Stimulated activated CD4-positive, alpha-beta T cell treated with anti-CD3 and anti-CD28 coated beads, Interleukin-1b, Interleukin-23, amount 100 ng/mL, for 1 hour (primary cell): ENCODE measurements at regions not wholly inside any gene's neighbourhood (a gene's known extent, or its start where the extent isn't known, plus 50 kb on each side); places are given as distances from the start of the nearest gene placed in this dataset.

Experiments used
- DNase-seq, 2 donors: peaks; one replicate each; pipeline ENCODE4 v3.0.0-alpha.2; 2020; ENCODE audit warnings: low read depth in 2 of 2

DNA sequence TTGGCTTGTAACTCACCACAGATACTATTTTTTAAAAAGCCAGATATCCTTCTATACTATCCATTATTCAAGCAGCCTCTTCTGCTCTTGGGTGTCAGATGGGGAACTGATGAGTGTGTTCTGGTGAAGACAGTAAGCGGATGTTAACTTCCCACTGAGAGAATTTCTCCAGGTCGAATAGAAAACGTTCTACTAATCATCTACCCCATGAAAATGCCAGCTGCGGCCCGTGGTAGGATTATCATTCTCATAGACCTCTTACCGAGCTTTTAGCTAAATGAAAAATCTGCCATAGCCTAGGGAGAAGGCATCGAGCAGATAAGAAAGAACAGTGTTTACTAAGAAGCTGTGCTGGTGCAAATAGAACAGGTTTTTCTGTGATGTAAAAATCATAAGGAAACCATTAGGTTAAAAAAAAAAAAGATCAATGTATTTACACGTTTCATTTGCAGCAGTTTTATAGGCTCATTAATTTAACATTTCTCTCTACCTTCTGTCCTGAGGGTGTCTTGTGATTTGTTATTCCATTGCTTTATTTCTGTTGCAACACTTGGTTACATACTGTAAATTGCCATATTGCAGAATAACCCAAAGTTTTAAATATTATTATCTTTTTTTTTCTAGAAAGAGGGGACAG is 1521.5 kb upstream of the ZEB2 start:
- DNase-seq = no peak

DNA sequence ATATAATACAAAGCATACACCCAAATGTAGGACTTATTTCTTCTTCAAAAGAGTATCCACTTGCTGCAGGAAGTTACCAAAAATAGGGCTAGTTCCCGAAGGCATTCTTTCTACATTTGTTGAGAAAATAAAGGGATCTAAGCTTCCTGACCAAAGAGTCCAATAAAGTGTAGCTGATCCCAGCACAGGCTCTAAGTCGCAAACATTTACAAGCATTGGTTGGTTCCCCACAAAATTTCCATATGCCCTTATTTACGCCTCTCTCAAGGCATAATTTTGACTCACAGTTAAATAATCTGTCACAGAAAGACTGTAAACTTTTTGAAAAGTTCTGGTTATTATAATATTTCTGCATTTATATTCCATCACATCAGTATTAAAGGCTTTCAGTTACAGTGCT is 1520.1 kb upstream of the ZEB2 start:
- DNase-seq = no peak

DNA sequence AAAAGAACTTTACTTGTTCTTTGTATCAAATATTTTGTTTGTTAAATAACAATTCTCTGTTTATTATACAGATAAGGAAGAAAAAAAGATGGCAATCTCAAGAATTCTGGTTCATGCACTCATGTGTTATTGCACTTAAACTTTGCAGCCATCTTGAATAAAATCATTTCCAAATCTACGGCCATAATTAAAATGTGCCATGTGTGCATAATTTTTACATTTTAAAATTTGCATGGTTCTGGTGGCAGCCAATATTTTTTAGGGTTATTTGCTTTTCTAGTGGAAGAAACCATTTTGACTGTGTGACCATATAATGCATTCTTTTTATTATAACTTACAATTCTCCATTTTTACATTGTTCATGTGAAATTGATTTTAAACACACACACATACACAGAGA is 1518.1 kb upstream of the ZEB2 start:
- no peak for DNase-seq

DNA sequence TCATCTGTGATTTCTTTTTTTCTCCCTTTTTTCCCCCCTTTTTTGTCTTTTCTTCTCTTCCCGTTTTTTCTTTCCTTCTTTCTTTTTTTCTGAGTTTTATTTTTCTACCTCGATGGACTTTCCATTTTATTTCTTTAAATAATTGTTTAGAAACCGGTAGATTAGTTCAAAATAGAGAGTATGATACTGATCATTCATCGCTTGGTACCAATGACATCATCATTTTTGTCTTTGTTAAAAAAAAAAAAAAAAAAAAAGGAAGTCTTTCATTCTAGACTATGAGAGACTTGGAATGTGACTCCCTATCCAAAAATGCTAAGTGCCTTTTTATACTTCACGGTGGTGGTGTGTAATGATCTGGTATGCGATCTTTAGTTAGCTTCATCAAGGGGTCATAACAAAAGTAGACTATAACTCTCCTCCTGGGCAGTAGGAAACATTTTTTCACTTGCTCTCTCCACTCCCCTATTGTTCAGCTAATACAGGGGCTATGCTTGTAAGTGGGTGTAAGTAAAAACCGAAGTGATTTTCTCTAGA is 1517.5 kb upstream of the ZEB2 start:
- DNase-seq = no peak

DNA sequence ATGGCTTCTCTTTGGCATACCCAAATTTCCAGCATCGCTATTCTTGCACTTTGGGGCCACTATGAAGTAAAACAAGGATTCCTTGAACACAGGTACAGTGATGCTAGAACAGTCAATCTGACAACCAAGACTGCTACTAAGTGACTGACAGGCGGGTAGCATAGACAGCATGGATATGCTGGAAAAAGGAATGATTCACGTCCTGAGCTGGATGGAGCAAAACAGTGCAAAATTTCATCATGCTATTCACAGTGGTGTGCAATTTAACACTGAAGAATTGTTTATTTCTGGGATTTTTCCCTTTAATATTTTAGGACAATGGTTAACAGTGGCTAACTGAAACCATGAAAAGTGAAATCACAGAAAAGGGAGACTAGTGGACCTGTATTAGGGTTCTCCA is 1511.2 kb upstream of the ZEB2 start:
- DNase-seq = no peak

DNA sequence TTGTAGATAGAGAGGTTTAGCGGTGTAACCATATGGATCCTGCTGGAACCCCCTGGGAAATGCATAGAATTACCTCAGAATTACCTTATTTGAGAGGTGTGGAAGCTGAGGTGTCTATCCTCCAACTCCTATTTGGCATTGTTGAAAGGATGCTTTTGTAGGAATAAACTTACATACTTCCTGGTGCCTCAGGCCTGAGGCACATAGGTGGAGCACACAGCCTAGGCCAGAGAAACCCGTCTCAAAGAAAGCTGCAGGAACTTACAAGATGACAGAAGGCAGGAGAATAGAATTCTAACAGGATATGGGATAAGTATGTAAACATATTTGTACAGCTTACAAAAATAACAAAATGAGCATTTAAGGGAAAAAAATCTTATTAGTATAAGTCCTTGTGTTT is 1507.2 kb upstream of the ZEB2 start:
- DNase-seq = no peak

DNA sequence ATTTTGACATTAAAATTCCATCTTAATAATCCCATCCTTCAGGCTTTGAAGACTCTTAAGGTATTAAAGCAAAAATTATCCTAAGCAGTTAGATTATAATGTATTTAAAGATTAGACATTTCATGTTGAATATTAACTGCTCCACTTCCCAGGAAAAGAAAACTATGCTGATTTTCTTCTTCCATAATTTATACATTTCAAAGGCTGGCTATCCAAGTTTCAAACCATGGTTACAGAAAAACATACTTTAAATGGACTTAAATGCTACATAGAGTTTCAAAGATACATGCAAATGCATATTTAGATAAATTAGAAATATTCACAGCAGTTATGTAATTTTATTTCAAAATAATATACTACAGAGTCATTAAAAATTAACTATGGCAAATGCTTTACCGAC is 1505.6 kb upstream of the ZEB2 start:
- DNase-seq = no peak

DNA sequence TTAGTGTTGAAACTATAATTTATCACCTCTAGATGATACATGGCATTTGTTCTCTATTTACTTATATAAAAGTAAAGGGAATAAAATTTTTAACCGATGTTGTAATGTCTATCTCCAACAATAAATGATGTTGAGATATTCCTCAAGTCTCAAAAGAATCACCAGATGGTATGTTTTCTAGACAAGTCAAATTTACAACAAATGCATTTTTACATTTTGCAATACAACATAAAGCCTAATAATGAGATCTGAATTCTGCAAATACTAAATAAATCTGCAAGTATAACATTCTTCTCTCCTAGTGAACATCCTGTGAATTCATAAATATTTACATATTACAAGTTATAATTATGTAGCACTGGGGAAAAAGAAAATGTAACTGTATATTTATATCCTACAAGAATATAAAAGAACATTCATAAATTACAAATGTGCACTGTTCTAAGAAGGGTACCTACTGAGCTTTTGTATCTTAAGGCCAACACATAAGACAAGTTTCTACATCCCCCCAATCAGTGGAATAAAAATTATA is 1504.4 kb upstream of the ZEB2 start:
- DNase-seq = no peak

DNA sequence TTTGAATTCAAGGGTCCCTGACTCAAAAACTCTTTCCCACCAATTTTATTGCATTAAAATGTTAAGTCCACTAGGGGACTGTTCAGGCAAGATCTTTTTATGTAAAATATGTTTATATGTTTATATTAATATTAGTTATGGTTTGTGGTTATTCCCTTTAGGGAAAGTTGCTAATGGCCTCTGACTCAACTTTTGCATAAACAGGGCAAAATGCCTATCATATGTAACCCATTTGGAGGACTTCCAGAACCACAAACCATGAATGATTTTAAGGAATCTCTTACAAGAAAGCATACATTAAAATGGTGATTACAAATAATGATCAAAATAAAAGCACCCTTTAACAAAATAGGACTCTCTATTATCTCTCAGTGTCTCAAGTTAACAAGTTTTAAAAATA is 1484.5 kb upstream of the ZEB2 start:
- no peak for DNase-seq

DNA sequence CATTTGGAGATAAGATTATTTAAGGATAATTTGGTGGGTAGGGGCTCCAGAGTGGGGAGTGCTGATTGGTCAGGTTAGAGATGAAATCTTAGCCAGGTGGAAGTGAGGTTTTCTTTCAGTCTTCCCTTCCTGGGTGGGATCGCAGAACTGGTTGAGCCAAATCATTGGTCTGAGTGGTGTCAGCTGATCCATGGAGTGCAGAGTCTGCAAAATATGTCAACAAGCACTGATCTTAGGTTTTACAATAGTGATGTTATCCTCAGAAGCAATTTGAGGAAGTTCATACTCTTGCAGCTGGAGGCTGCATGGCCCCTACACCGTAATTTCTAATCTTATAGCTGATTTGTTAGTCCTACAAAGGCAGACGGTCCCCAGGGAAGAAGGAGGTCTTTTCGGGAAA is 1483.4 kb upstream of the ZEB2 start:
- no peak for DNase-seq

DNA sequence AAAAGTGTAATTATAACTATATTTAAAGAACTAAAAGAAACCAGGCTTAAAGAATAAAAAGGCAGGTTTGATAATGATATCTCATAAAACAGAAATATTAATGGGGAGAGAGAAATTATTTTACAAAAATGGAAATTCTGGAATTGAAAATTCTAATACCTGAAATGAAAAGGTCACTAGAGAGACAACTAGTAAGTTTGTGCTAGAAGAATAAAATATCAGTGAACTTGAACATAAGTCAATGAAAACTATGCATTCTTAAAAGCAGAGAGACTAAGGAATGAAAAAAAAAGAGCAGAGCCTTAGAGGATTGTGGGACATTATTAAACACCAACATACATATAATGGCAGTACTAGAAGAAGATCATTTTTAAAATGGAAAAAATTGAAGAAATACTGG is 1475.0 kb upstream of the ZEB2 start:
- no peak for DNase-seq

DNA sequence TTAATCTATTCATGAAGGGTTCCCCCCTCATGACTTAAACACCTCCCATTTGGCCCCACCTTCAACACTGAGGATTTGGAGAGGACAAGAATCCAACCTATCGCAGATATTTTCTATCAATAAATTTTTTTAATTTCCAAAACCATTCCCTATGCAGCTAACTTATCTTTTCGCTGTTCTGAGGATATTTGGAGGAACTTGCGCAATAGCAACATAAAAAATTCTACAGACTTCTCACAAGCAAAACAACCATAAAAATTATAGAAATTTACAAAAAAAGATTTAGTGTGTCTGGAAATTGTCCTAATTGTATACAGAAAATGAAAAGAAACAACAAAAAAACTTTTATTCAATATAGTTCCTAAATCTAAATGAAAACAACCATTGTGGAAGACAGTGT is 1472.7 kb upstream of the ZEB2 start:
- no peak for DNase-seq

DNA sequence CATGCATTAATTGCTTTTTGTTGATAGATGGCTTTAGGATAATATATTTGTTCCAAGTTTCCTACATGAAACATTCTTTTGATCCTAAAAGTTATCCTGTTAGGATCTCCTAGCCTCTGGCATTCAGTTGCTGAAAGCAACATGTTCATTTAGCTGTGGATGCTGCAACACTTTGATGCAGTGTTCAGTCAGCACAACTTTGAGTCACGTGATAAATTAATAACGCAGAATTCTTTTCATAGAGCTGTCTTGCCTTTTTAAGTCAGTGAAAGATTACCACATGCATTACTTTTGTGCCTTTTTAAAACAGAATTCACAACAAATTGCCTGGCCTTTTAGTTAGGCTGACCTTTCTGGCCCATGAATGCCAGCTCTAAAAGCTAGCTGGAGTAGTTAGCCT is 1467.9 kb upstream of the ZEB2 start:
- no peak for DNase-seq

DNA sequence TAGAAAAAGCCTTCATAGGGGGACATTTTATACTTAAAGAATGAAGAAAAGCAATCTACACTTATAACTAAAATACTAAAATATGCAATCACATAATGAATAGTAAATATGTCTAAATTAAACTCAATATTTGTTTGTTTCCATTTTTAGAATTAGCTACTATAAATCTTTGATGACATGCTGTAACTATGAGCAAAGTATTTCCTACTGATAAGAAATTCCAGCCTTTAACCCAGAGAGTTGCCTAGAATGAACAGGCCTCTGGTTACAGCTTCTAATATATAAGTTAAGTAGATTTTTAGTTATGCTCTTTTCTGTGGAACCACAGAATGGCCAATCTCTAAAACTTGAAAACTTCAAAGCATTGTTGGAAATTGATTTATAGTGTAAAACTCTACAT is 1465.6 kb upstream of the ZEB2 start:
- no peak for DNase-seq

DNA sequence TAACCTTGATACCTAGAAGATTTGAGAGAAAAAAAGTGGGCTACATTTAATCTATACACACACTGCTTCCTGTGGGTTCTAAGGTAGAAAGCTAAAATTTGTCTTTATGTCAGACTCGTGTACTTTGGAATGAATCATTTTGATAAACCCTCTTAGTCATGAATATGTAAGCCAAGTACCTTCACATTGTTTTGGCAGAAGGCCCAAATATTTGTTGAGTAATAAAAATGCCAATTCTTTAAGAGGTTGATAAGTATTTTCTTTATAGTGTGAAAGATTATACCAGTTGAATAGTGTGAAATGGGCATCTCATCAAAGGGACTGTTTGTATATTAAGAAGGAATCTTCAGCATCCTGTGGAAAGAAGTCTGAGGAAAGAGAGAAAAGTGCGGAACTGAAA is 1464.7 kb upstream of the ZEB2 start:
- no peak for DNase-seq

DNA sequence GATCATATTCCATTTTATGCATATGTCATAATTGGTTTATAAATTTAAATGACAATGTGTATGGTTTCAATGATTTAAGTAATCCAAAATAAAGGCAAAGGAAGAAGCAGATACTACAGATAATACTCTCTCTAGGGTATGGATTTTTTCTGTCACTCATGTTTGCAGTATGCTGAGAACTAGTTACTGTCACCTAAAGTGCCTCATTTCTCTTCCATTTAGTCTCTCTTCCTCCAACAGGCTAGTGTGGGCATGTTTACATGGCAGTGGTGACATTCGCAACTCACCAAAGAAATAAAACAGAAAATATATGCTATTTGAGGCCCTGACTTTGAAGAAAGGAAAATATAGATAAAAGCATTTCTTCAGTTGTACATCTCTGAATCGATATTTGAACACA is 1460.4 kb upstream of the ZEB2 start:
- DNase-seq = no peak

DNA sequence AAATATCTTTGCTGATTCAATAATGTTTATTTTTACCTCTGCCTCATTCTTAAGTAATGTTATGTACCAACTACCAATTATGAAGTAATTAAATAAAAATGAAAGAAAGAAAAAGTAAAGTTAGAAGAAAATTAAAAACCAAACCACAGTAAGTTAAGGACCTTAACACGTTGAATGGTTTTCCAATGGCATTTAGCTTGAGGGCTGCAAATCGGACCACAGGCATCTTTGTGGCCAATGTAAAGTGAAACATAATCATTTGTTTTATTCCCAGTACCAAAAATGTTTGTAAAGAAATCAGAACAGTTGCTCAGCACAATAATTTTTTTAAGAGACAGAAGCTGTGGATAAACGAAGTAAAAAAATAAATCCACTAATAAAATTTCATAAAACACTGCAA is 1455.5 kb upstream of the ZEB2 start:
- no peak for DNase-seq

DNA sequence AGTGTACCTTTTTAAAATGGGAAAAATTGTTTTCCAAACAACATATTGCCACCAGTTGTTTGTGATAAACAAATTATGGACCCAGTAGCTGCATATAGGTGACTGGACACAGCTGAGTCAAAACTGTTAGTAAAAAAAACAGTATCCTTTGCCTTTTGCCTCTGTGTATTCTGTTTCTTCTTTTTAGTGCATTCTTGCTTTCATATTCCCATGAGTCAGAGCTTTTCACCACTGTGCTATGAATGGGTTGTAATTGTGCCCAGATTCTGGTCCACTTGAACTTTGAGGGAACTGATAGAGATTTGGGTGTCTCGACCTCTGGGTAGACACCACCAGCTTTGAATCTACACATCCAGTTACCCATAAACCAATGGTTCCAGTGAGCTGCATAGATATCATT is 1441.9 kb upstream of the ZEB2 start:
- no peak for DNase-seq

DNA sequence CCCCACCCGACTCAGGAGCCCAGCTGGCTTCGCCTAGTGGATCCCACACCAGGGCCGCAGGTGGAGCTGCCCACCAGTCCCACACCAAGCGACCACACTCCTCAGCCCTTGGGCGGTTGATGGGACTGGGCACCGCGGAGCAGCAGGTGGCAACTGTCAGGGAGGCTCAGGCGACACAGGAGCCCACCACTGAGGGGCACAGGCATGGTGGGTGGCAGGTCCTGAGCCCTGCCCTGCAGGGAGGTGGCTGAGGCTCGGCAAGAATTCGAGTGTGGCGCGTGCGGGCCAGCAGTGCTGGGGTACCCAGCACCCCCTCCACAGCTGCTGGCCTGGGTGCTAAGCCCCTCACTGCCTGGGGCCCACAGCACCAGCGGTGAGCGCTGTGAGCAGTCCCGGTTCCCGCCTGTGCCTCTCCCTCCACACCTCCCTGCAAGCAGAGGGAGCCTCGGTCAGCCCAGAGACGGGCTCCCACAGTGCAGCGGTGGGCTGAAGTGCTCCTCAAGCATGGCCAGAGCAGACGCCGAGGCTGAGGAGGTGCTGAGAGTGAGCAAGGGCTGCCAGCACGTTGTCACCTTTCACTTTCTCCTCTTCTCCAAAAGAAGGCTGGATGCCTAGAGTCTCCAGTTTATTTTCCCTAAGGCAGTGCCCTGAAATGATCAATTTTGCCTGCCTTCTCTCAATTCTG is 1440.7 kb upstream of the ZEB2 start:
- DNase-seq = no peak

DNA sequence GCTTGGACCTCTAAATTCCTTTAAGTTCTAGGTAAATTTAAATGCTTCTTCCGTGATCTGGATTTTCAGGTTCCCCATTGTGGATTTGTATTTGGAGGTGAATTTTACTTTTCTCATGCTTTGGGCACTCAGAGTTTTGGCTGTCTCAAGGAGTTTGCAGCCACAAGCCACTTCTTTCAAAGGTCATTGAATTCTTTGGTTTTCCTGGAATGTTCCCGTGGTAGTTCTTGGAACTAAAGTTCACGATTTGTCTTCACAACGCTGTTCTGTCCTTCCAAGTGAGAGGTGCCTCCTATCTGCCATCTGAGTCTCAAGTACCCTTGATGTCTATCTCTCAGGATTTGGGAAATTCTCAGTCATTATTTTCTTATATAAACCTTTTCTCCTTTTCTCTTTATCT is 1438.7 kb upstream of the ZEB2 start:
- DNase-seq = no peak

DNA sequence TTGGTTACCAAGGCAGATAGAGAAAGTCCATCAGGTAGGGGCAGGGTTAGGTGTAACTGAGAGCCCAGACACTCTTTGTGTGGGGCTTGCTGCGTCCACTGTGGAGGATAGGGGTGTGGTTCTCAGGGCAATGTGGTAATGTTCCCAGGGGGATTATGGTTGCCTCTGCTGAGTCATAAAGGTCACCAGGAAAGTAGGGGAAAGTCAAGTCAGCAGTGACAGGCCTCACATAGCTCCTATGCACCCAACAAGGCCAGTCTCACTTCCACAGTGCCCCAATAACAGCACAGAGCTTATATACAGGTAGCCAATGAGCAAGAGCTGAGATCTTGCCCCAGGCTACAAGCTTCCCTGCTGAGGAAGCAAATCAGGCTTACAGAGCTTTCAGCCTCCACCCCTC is 1438.0 kb upstream of the ZEB2 start:
- DNase-seq = no peak

DNA sequence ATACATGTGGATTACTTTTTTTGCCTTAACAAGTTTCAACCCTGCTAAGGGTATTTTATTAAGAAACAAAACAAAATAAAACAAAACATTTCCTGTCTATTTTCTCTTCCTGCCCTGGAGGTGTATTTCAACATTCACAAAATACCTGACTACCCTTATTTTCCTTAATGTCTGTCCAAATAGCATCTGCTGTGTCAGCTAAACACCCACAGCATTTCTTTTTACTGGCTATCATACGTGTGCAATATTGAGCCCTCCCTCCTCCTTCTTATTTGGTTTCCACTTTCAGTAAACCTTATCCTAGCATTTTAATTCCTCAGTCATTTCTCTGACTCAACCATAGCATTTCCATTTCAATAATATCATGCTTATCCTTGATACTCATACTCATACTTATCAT is 1420.0 kb upstream of the ZEB2 start:
- DNase-seq = no peak

DNA sequence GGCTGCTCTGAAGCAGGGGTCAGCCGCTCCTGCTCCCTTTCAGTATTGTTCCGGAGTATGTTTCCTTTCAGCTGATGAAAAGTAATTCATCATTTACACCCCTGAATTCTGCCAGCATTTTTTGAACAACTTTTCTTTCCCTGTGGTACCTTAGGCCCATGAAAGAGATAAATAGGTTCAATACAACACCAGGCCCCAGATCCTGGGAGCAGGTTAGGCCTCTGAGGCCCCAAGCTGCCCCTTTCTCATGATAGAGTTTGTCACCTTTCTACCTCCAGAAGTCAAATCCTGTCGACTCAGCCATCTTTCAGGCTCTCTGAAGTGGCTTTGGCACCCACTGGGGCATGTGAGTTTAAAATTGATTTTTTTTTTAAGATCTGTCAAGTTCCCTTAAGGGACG is 1415.1 kb upstream of the ZEB2 start:
- DNase-seq = no peak
